ENCODE measurements at regions not wholly inside any gene's neighbourhood (a gene's known extent, or its start where the extent isn't known, plus 50 kb on each side); places are given as distances from the start of the nearest gene placed in this dataset.

- no peaks in the 10 kb centered on the region for H3K4me1 ChIP-seq
- DNase-seq (ENCODE audit: extremely low spot score in 2 of 2): no peak
- H3K9me3 ChIP-seq: no peaks in the 10 kb centered on the region
- no peak for TF ChIP-seq POLR2A (IDR thresholded peaks at IDR 0.05)
- no peak for TF ChIP-seq POLR2AphosphoS5 (IDR thresholded peaks at IDR 0.05; ENCODE audit: insufficient read depth in 1 of 2, low read depth in 1 of 2)
- no peak for TF ChIP-seq CTCF (IDR thresholded peaks at IDR 0.05)
- H3K27ac ChIP-seq: no peak overlapping the region
- no peak overlapping the region for H3K4me3 ChIP-seq
- H3K27me3 ChIP-seq: no peaks in the 10 kb centered on the region
- intact Hi-C loops (cut with DNase I): no loop called here
- H3K36me3 ChIP-seq: no peaks in the 10 kb centered on the region
These were observed 121.3 kb downstream of the SEC16B start for GRCh38 chr1:177848577-177848976.

- Histone ChIP-seq H3K27ac (no peak overlapping the region), H3K27me3 (no peaks in the 10 kb centered on the region), H3K4me3 (no peak overlapping the region), H3K4me1 (no peaks in the 10 kb centered on the region), H3K9me3 (no peaks in the 10 kb centered on the region), H3K36me3 (no peaks in the 10 kb centered on the region)
- DNase-seq (ENCODE audit: extremely low spot score in 2 of 2): no peak
- TF ChIP-seq POLR2A (IDR thresholded peaks at IDR 0.05) (no peak), CTCF (IDR thresholded peaks at IDR 0.05) (no peak), POLR2AphosphoS5 (IDR thresholded peaks at IDR 0.05; ENCODE audit: insufficient read depth in 1 of 2, low read depth in 1 of 2) (no peak)
- intact Hi-C loops (cut with DNase I): no loop called here
These were observed 122.0 kb downstream of the SEC16B start for GRCh38 chr1:177847843-177848242.

GRCh38 chr1:177838907-177839485 lies 130.9 kb downstream of the SEC16B start:
- H3K9me3 ChIP-seq: no peaks in the 10 kb centered on the region
- no peaks in the 10 kb centered on the region for H3K36me3 ChIP-seq
- H3K4me3 ChIP-seq: no peak overlapping the region
- H3K27ac ChIP-seq: no peak overlapping the region
- TF ChIP-seq POLR2AphosphoS5 (IDR thresholded peaks at IDR 0.05; ENCODE audit: insufficient read depth in 1 of 2, low read depth in 1 of 2) (no peak), CTCF (IDR thresholded peaks at IDR 0.05) (no peak), POLR2A (IDR thresholded peaks at IDR 0.05) (no peak)
- no peak for DNase-seq (ENCODE audit: extremely low spot score in 2 of 2)
- no peaks in the 10 kb centered on the region for H3K4me1 ChIP-seq
- intact Hi-C loops (cut with DNase I): no loop called here
- no peaks in the 10 kb centered on the region for H3K27me3 ChIP-seq

- Histone ChIP-seq H3K4me3 (no peak overlapping the region), H3K27ac (no peak overlapping the region), H3K4me1 (no peaks in the 10 kb centered on the region), H3K27me3 (no peaks in the 10 kb centered on the region), H3K36me3 (no peaks in the 10 kb centered on the region), H3K9me3 (no peaks in the 10 kb centered on the region)
- DNase-seq (ENCODE audit: extremely low spot score in 2 of 2): no peak
- TF ChIP-seq POLR2A (IDR thresholded peaks at IDR 0.05): no peak
- no peak for TF ChIP-seq CTCF (IDR thresholded peaks at IDR 0.05)
- no peak for TF ChIP-seq POLR2AphosphoS5 (IDR thresholded peaks at IDR 0.05; ENCODE audit: insufficient read depth in 1 of 2, low read depth in 1 of 2)
- intact Hi-C loops (cut with DNase I): no loop called here
These were observed 136.2 kb downstream of the SEC16B start for GRCh38 chr1:177833631-177834030.

GRCh38 chr1:177830531-177831135 lies 139.2 kb downstream of the SEC16B start:
- Histone ChIP-seq H3K27me3 (no peaks in the 10 kb centered on the region), H3K4me3 (no peak overlapping the region), H3K9me3 (no peaks in the 10 kb centered on the region), H3K27ac (no peak overlapping the region), H3K36me3 (no peaks in the 10 kb centered on the region), H3K4me1 (no peaks in the 10 kb centered on the region)
- DNase-seq (ENCODE audit: extremely low spot score in 2 of 2): no peak
- intact Hi-C loops (cut with DNase I): no loop called here
- TF ChIP-seq CTCF (IDR thresholded peaks at IDR 0.05) (no peak), POLR2A (IDR thresholded peaks at IDR 0.05) (no peak)
